ENCODE measurements at regions not wholly inside any gene's neighbourhood (a gene's known extent, or its start where the extent isn't known, plus 50 kb on each side); places are given as distances from the start of the nearest gene placed in this dataset.

DNA sequence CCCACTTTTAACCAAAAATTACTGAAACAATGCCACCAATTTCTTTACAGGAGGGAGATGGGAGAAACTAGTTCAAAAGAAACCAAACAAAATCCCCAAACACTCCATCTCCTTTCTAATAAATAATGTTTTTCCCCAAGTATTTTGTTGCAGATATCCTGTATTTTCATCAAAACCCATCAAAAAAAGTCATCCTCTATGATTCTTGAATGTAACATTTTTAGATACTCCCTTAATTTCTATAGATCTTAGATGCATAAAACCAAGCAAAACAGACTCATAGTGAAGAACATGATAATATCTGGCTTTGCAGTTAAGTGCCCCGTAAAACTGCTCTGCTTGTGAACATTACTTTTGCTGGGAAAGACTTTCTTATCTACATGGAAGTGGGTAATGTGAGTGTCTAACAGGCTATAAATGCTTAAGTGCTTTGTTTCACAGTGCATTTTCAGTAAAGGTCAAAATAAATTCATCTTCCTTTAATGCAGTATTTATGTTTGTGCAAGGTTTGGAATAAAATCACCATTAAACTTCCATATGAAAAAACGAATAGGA lies 77.3 kb upstream of the TBCA start:
- Histone ChIP-seq H3F3A (ENCODE audit: low read length, unreplicated experiment) (no peaks in the 10 kb centered on the region), H3K4me1 (ENCODE audit: insufficient read depth, low read length) (no peaks in the 10 kb centered on the region), H3K9me3 (ENCODE audit: low read length) (no peaks in the 10 kb centered on the region), H3K4me2 (ENCODE audit: low read length) (no peak overlapping the region), H4K20me1 (ENCODE audit: low read length) (no peaks in the 10 kb centered on the region), H3K4me3 (ENCODE audit: low read length) (no peak overlapping the region), H3K27me3 (ENCODE audit: low read length) (no peaks in the 10 kb centered on the region), H2AFZ (ENCODE audit: low read length) (no peak overlapping the region), H3K79me2 (ENCODE audit: low read length) (no peaks in the 10 kb centered on the region), H3K9me2 (replicated peaks; ENCODE audit: low read length) (no peaks in the 10 kb centered on the region), H3K36me3 (ENCODE audit: low read depth, low read length) (no peaks in the 10 kb centered on the region), H3K27ac (ENCODE audit: low read length) (no peak overlapping the region), H3K9ac (ENCODE audit: low read length) (no peak overlapping the region)
- POLR2A ChIA-PET (ENCODE audit: unreplicated experiment), result interaction anchor here (0.6 kb wide), 1 partner anchor 283 kb away, joined by 3 read pairs; no protein-coding TSS in a partner anchor
- intact Hi-C loops (cut with micrococcal nuclease), result no loop called here
- CTCF ChIA-PET, result no interaction called here
- BruUV-seq (replicated peaks), result no TSS peak
- ATAC-seq, result no peak
- DNase-seq, result no peak
- TF ChIP-seq EZH2phosphoT487 (IDR thresholded peaks at IDR 0.05; ENCODE audit: borderline replicate concordance, low read length) (no peak), EZH2 (IDR thresholded peaks at IDR 0.05; ENCODE audit: low read length, unreplicated experiment) (no peak)
- TF ChIP-seq, protein P1, sequence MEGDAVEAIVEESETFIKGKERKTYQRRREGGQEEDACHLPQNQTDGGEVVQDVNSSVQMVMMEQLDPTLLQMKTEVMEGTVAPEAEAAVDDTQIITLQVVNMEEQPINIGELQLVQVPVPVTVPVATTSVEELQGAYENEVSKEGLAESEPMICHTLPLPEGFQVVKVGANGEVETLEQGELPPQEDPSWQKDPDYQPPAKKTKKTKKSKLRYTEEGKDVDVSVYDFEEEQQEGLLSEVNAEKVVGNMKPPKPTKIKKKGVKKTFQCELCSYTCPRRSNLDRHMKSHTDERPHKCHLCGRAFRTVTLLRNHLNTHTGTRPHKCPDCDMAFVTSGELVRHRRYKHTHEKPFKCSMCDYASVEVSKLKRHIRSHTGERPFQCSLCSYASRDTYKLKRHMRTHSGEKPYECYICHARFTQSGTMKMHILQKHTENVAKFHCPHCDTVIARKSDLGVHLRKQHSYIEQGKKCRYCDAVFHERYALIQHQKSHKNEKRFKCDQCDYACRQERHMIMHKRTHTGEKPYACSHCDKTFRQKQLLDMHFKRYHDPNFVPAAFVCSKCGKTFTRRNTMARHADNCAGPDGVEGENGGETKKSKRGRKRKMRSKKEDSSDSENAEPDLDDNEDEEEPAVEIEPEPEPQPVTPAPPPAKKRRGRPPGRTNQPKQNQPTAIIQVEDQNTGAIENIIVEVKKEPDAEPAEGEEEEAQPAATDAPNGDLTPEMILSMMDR (conservative IDR thresholded peaks at IDR 0.05; ENCODE audit: low read depth, low read length), result no peak

- ChIA-PET CTCF (no interaction called here), POLR2A (ENCODE audit: unreplicated experiment) (no interaction called here)
- Histone ChIP-seq H2AFZ (ENCODE audit: low read length) (no peak overlapping the region), H3K4me3 (ENCODE audit: low read length) (no peak overlapping the region), H3K9me3 (ENCODE audit: low read length) (no peaks in the 10 kb centered on the region), H3K36me3 (ENCODE audit: low read depth, low read length) (no peaks in the 10 kb centered on the region), H4K20me1 (ENCODE audit: low read length) (no peaks in the 10 kb centered on the region), H3K9me2 (replicated peaks; ENCODE audit: low read length) (no peaks in the 10 kb centered on the region), H3F3A (ENCODE audit: low read length, unreplicated experiment) (no peaks in the 10 kb centered on the region), H3K79me2 (ENCODE audit: low read length) (no peaks in the 10 kb centered on the region), H3K27ac (ENCODE audit: low read length) (no peak overlapping the region), H3K4me2 (ENCODE audit: low read length) (no peak overlapping the region), H3K4me1 (ENCODE audit: insufficient read depth, low read length) (no peaks in the 10 kb centered on the region), H3K27me3 (ENCODE audit: low read length) (no peaks in the 10 kb centered on the region), H3K9ac (ENCODE audit: low read length) (no peak overlapping the region)
- TF ChIP-seq, protein P1 (conservative IDR thresholded peaks at IDR 0.05; ENCODE audit: low read depth, low read length), result no peak
- no peak for TF ChIP-seq EZH2phosphoT487 (IDR thresholded peaks at IDR 0.05; ENCODE audit: borderline replicate concordance, low read length)
- TF ChIP-seq EZH2 (IDR thresholded peaks at IDR 0.05; ENCODE audit: low read length, unreplicated experiment), result no peak
- intact Hi-C loops (cut with micrococcal nuclease), result no loop called here
- ATAC-seq (no peak), DNase-seq (no peak)
- BruUV-seq (replicated peaks), result no TSS peak
These were observed 76.6 kb upstream of the TBCA start for GRCh38 chr5:77852514-77853352.

DNA sequence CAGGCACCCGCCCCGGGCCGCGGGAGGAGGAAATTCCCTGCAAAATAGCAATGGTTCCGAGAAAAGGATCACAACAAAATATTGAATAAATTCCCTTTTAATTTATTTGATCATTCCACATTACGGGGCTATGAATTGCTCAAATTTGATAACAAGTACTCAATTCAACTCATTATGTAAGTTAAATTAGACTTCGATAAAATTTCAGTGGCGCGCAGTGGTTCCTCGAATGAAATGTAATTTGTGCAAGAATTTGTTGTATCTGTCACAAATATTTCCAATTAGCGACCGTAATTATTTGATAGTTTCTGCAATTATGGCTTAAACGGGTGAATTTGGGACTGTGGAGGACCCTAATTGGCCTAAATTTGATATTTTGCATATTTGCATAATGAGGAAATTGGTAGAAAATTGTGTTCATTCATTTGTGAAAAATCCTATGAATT lies 76.0 kb upstream of the TBCA start:
- Histone ChIP-seq H3K9me3 (ENCODE audit: low read length) (no peaks in the 10 kb centered on the region), H3K27ac (ENCODE audit: low read length) (no peak overlapping the region), H3K4me2 (ENCODE audit: low read length) (no peak overlapping the region), H3K9ac (ENCODE audit: low read length) (no peak overlapping the region), H3K27me3 (ENCODE audit: low read length) (no peaks in the 10 kb centered on the region), H3K36me3 (ENCODE audit: low read depth, low read length) (no peaks in the 10 kb centered on the region), H2AFZ (ENCODE audit: low read length) (no peak overlapping the region), H3K79me2 (ENCODE audit: low read length) (no peaks in the 10 kb centered on the region), H3F3A (ENCODE audit: low read length, unreplicated experiment) (no peaks in the 10 kb centered on the region), H3K9me2 (replicated peaks; ENCODE audit: low read length) (no peaks in the 10 kb centered on the region), H3K4me3 (ENCODE audit: low read length) (no peak overlapping the region), H4K20me1 (ENCODE audit: low read length) (no peaks in the 10 kb centered on the region), H3K4me1 (ENCODE audit: insufficient read depth, low read length) (no peaks in the 10 kb centered on the region)
- no TSS peak for BruUV-seq (replicated peaks)
- TF ChIP-seq, protein P1 (conservative IDR thresholded peaks at IDR 0.05; ENCODE audit: low read depth, low read length), result no peak
- no peak for TF ChIP-seq EZH2phosphoT487 (IDR thresholded peaks at IDR 0.05; ENCODE audit: borderline replicate concordance, low read length)
- no peak for TF ChIP-seq EZH2 (IDR thresholded peaks at IDR 0.05; ENCODE audit: low read length, unreplicated experiment)
- intact Hi-C loops (cut with micrococcal nuclease), result no loop called here
- ATAC-seq, result no peak
- CTCF ChIA-PET, result no interaction called here
- POLR2A ChIA-PET (ENCODE audit: unreplicated experiment), result no interaction called here
- DNase-seq, result no peak
